ENCODE measurements at regions not wholly inside any gene's neighbourhood (a gene's known extent, or its start where the extent isn't known, plus 50 kb on each side); places are given as distances from the start of the nearest gene placed in this dataset.

DNA sequence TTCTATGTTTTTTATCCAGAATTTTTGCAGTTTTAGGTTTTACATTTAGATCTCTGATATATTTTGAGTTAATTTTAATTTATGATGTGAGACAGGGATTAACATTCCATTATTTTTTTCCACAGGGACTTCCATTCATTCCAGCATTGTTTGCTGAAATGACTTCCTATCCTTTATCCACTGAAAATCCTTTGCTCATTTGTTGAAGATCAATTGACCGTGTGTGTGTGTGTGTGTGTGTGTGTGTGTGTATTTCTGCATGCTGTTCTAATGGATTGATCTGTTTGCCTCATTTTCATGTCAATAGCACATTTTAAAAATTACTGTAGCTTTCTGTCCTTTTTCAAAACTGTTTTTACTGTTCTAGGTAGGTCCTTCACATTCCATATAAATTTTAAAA lies 480.3 kb downstream of the DSC3 start:
- no peak for DNase-seq
- Histone ChIP-seq H3K4me3 (ENCODE audit: low read depth in 1 of 2, low read length in 2 of 2) (no peak overlapping the region), H3K36me3 (ENCODE audit: insufficient read depth, low read length) (no peaks in the 10 kb centered on the region), H3K27ac (ENCODE audit: low read length) (no peak overlapping the region), H3K9me3 (ENCODE audit: insufficient read depth, low read length, severe bottlenecking) (no peaks in the 10 kb centered on the region), H3K4me2 (ENCODE audit: insufficient read depth, low read length) (no peak overlapping the region), H2AFZ (ENCODE audit: low read depth, low read length) (no peak overlapping the region), H3K27me3 (ENCODE audit: insufficient read depth, low read length, poor library complexity) (no peaks in the 10 kb centered on the region), H3K4me1 (ENCODE audit: insufficient read depth, low read length) (no peaks in the 10 kb centered on the region), H3K79me2 (ENCODE audit: insufficient read depth, low read length) (no peaks in the 10 kb centered on the region), H3K9ac (ENCODE audit: low read depth, low read length) (no peak overlapping the region), H4K20me1 (ENCODE audit: insufficient read depth, low read length) (no peaks in the 10 kb centered on the region)
- no peak for ATAC-seq (ENCODE audit: insufficient read depth, low read depth)
- TF ChIP-seq EZH2 (IDR thresholded peaks at IDR 0.05; ENCODE audit: borderline replicate concordance, low read depth, low read length, severe bottlenecking) = no peak
- no peak for TF ChIP-seq CTCF (IDR thresholded peaks at IDR 0.05; ENCODE audit: borderline replicate concordance, extremely low read depth, low read length, poor library complexity, severe bottlenecking)

DNA sequence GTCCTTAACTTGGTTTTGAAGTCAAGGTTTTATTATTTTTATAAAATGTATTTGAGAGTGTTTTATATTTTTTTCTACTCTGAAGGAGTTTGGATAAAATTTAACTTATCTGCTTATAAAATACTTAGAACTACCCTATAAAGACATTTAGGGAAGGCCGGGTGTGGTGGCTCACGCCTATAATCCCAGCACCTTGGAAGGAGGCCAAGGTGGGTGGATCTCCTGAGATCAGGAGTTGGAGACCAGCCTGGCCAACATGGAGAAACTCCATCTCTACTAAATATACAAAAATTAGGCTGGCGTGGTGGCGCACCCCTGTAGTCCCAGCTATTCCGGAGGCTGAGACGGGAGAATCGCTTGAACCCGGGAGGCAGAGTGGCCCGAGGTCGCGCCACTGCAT lies 486.4 kb downstream of the DSC3 start:
- no peaks in the 10 kb centered on the region for H3K4me1 ChIP-seq (ENCODE audit: insufficient read depth, low read length)
- H3K4me3 ChIP-seq (ENCODE audit: low read depth in 1 of 2, low read length in 2 of 2) = no peak overlapping the region
- DNase-seq (no peak), ATAC-seq (ENCODE audit: insufficient read depth, low read depth) (no peak)
- H3K4me2 ChIP-seq (ENCODE audit: insufficient read depth, low read length) = no peak overlapping the region
- no peaks in the 10 kb centered on the region for H3K36me3 ChIP-seq (ENCODE audit: insufficient read depth, low read length)
- no peak overlapping the region for H3K27ac ChIP-seq (ENCODE audit: low read length)
- H3K27me3 ChIP-seq (ENCODE audit: insufficient read depth, low read length, poor library complexity) = no peaks in the 10 kb centered on the region
- no peak overlapping the region for H3K9ac ChIP-seq (ENCODE audit: low read depth, low read length)
- no peaks in the 10 kb centered on the region for H4K20me1 ChIP-seq (ENCODE audit: insufficient read depth, low read length)
- TF ChIP-seq EZH2 (IDR thresholded peaks at IDR 0.05; ENCODE audit: borderline replicate concordance, low read depth, low read length, severe bottlenecking) (no peak), CTCF (IDR thresholded peaks at IDR 0.05; ENCODE audit: borderline replicate concordance, extremely low read depth, low read length, poor library complexity, severe bottlenecking) (no peak)
- no peaks in the 10 kb centered on the region for H3K79me2 ChIP-seq (ENCODE audit: insufficient read depth, low read length)
- no peak overlapping the region for H2AFZ ChIP-seq (ENCODE audit: low read depth, low read length)
- H3K9me3 ChIP-seq (ENCODE audit: insufficient read depth, low read length, severe bottlenecking) = no peaks in the 10 kb centered on the region

DNA sequence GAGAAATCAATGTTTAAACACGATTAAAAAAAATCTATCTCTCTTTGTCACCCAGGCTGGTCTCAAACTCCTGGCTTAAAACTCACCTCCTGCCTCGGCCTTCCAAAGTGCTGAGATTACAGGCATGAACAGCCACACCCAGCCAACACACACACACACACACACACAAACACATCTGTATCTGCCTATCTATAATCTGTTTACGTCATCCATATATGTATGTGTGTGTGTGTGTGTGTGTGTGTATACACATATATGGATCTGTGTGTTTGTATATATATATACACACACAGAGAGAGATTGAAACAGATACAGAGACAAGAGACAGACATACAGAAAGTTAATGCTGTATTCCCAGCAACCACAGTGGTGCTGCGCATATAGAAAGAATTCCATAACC lies 497.1 kb downstream of the DSC3 start:
- no peak for DNase-seq
- H3K4me1 ChIP-seq (ENCODE audit: insufficient read depth, low read length) = no peaks in the 10 kb centered on the region
- H3K9ac ChIP-seq (ENCODE audit: low read depth, low read length) = no peak overlapping the region
- H3K9me3 ChIP-seq (ENCODE audit: insufficient read depth, low read length, severe bottlenecking) = no peaks in the 10 kb centered on the region
- H3K27me3 ChIP-seq (ENCODE audit: insufficient read depth, low read length, poor library complexity) = no peaks in the 10 kb centered on the region
- H3K27ac ChIP-seq (ENCODE audit: low read length) = no peak overlapping the region
- no peak for TF ChIP-seq EZH2 (IDR thresholded peaks at IDR 0.05; ENCODE audit: borderline replicate concordance, low read depth, low read length, severe bottlenecking)
- no peak for TF ChIP-seq CTCF (IDR thresholded peaks at IDR 0.05; ENCODE audit: borderline replicate concordance, extremely low read depth, low read length, poor library complexity, severe bottlenecking)
- no peaks in the 10 kb centered on the region for H3K36me3 ChIP-seq (ENCODE audit: insufficient read depth, low read length)
- no peak for ATAC-seq (ENCODE audit: insufficient read depth, low read depth)
- H3K4me3 ChIP-seq (ENCODE audit: low read depth in 1 of 2, low read length in 2 of 2) = no peak overlapping the region
- no peak overlapping the region for H2AFZ ChIP-seq (ENCODE audit: low read depth, low read length)
- no peaks in the 10 kb centered on the region for H4K20me1 ChIP-seq (ENCODE audit: insufficient read depth, low read length)
- no peaks in the 10 kb centered on the region for H3K79me2 ChIP-seq (ENCODE audit: insufficient read depth, low read length)
- H3K4me2 ChIP-seq (ENCODE audit: insufficient read depth, low read length) = no peak overlapping the region

- no peaks in the 10 kb centered on the region for H4K20me1 ChIP-seq (ENCODE audit: insufficient read depth, low read length)
- DNase-seq = no peak
- no peaks in the 10 kb centered on the region for H3K9me3 ChIP-seq (ENCODE audit: insufficient read depth, low read length, severe bottlenecking)
- TF ChIP-seq EZH2 (IDR thresholded peaks at IDR 0.05; ENCODE audit: borderline replicate concordance, low read depth, low read length, severe bottlenecking) = no peak
- no peak for TF ChIP-seq CTCF (IDR thresholded peaks at IDR 0.05; ENCODE audit: borderline replicate concordance, extremely low read depth, low read length, poor library complexity, severe bottlenecking)
- no peak overlapping the region for H3K4me2 ChIP-seq (ENCODE audit: insufficient read depth, low read length)
- H3K79me2 ChIP-seq (ENCODE audit: insufficient read depth, low read length) = no peaks in the 10 kb centered on the region
- H3K4me3 ChIP-seq (ENCODE audit: low read depth in 1 of 2, low read length in 2 of 2) = no peak overlapping the region
- no peaks in the 10 kb centered on the region for H3K36me3 ChIP-seq (ENCODE audit: insufficient read depth, low read length)
- H3K27me3 ChIP-seq (ENCODE audit: insufficient read depth, low read length, poor library complexity) = no peaks in the 10 kb centered on the region
- ATAC-seq (ENCODE audit: insufficient read depth, low read depth) = no peak
- no peak overlapping the region for H3K9ac ChIP-seq (ENCODE audit: low read depth, low read length)
- no peak overlapping the region for H2AFZ ChIP-seq (ENCODE audit: low read depth, low read length)
- no peak overlapping the region for H3K27ac ChIP-seq (ENCODE audit: low read length)
- H3K4me1 ChIP-seq (ENCODE audit: insufficient read depth, low read length) = no peaks in the 10 kb centered on the region
These were observed 498.4 kb downstream of the DSC3 start for GRCh38 chr18:30544141-30544540.
